ENCODE measurements at regions not wholly inside any gene's neighbourhood (a gene's known extent, or its start where the extent isn't known, plus 50 kb on each side); places are given as distances from the start of the nearest gene placed in this dataset.

- no peak for DNase-seq (ENCODE audit: low read depth in 2 of 2)
Measured at GRCh38 chr16:72271699-72272240, 99.8 kb upstream of the PMFBP1 start.

- DNase-seq (ENCODE audit: low read depth in 2 of 2), result no peak
Measured at GRCh38 chr16:72270531-72270930, 98.6 kb upstream of the PMFBP1 start.

GRCh38 chr16:72266836-72267235 is 94.9 kb upstream of the PMFBP1 start:
- no peak for DNase-seq (ENCODE audit: low read depth in 2 of 2)

GRCh38 chr16:72264771-72265170 is 92.8 kb upstream of the PMFBP1 start:
- DNase-seq (ENCODE audit: low read depth in 2 of 2), result no peak

- DNase-seq (ENCODE audit: low read depth in 2 of 2), result no peak
Measured at GRCh38 chr16:72262711-72263110, 90.8 kb upstream of the PMFBP1 start.

- no peak for DNase-seq (ENCODE audit: low read depth in 2 of 2)
Measured at GRCh38 chr16:72261127-72261526, 89.2 kb upstream of the PMFBP1 start.

- no peak for DNase-seq (ENCODE audit: low read depth in 2 of 2)
Measured at GRCh38 chr16:72256398-72257066, 84.6 kb upstream of the PMFBP1 start.

GRCh38 chr16:72255786-72256185 is 83.8 kb upstream of the PMFBP1 start:
- no peak for DNase-seq (ENCODE audit: low read depth in 2 of 2)

GRCh38 chr16:72247821-72248253 is 75.9 kb upstream of the PMFBP1 start:
- DNase-seq (ENCODE audit: low read depth in 2 of 2), result no peak

GRCh38 chr16:72246423-72246822 is 74.5 kb upstream of the PMFBP1 start:
- DNase-seq (ENCODE audit: low read depth in 2 of 2), result no peak

GRCh38 chr16:72244853-72245252 is 72.9 kb upstream of the PMFBP1 start:
- no peak for DNase-seq (ENCODE audit: low read depth in 2 of 2)

- DNase-seq (ENCODE audit: low read depth in 2 of 2), result no peak
Measured at GRCh38 chr16:72243621-72244020, 71.7 kb upstream of the PMFBP1 start.

- no peak for DNase-seq (ENCODE audit: low read depth in 2 of 2)
Measured at GRCh38 chr16:72242757-72243156, 70.8 kb upstream of the PMFBP1 start.

GRCh38 chr16:72241930-72242329 is 70.0 kb upstream of the PMFBP1 start:
- DNase-seq (ENCODE audit: low read depth in 2 of 2), result no peak

- no peak for DNase-seq (ENCODE audit: low read depth in 2 of 2)
Measured at GRCh38 chr16:72241008-72241407, 69.1 kb upstream of the PMFBP1 start.

- no peak for DNase-seq (ENCODE audit: low read depth in 2 of 2)
Measured at GRCh38 chr16:72240466-72240865, 68.5 kb upstream of the PMFBP1 start.

- DNase-seq (ENCODE audit: low read depth in 2 of 2), result no peak
Measured at GRCh38 chr16:72236866-72237265, 64.9 kb upstream of the PMFBP1 start.

- DNase-seq (ENCODE audit: low read depth in 2 of 2), result no peak
Measured at GRCh38 chr16:72234387-72234786, 62.4 kb upstream of the PMFBP1 start.

- DNase-seq (ENCODE audit: low read depth in 2 of 2), result no peak
Measured at GRCh38 chr16:72228014-72228413, 56.1 kb upstream of the PMFBP1 start.

GRCh38 chr16:72226136-72226535 is 54.2 kb upstream of the PMFBP1 start:
- DNase-seq (ENCODE audit: low read depth in 2 of 2), result no peak

- DNase-seq (ENCODE audit: low read depth in 2 of 2), result no peak
Measured at GRCh38 chr16:72224260-72224768, 52.4 kb upstream of the PMFBP1 start.

- no peak for DNase-seq (ENCODE audit: low read depth in 2 of 2)
Measured at GRCh38 chr16:72222503-72222902, 50.5 kb upstream of the PMFBP1 start.
